Ovary (tissue), 7 donors: ENCODE measurements at regions not wholly inside any gene's neighbourhood (a gene's known extent, or its start where the extent isn't known, plus 50 kb on each side); places are given as distances from the start of the nearest gene placed in this dataset.

Experiments used
- DNase-seq, 5 donors: peaks; one replicate each; pipeline ENCODE4 v3.0.0-alpha.2; 2019 to 2020
- H3K27ac ChIP-seq, 2 donors: fragments of 200-600 bp; one replicate each; pipeline versions ENCODE4 v1.5.1 to v1.8.0; 2019 to 2022
- H3K27me3 ChIP-seq: fragments of 200-600 bp; one replicate; pipeline ENCODE4 v1.8.0; 2022
- H3K36me3 ChIP-seq: fragments of 200-600 bp; sonication (generic); one replicate; pipeline ENCODE4 v1.5.1; 2019
- H3K4me1 ChIP-seq: one replicate; pipeline ENCODE4 v1.8.1; 2013; ENCODE audit warnings: mild to moderate bottlenecking, moderate library complexity; ENCODE audit not compliant: insufficient read depth
- H3K4me3 ChIP-seq: fragments of 200-600 bp; sonication (generic); one replicate; pipeline ENCODE4 v1.5.1; 2017
- H3K9me3 ChIP-seq, 2 donors: fragments of 200-600 bp in 1 of 2; sonication (generic) in 1 of 2; one replicate each; pipeline versions ENCODE4 v1.5.1 to v1.8.1; 2013 to 2019; ENCODE audit warnings: mild to moderate bottlenecking in 1 of 2, moderate library complexity in 1 of 2
- CTCF ChIP-seq, 3 donors: fragments of 450-650 bp in 2 of 3; fragments of 200-600 bp in 1 of 3; IDR thresholded peaks; one replicate each; pipeline versions ENCODE4 v1.5.1 to v1.8.0; 2016 to 2022; ENCODE audit warnings: antibody characterized with exemption in 3 of 3, mild to moderate bottlenecking in 1 of 3
- EP300 ChIP-seq: sonication (generic); formaldehyde crosslinking; IDR thresholded peaks from one replicate; pipeline ENCODE4 v1.6.1; 2017; ENCODE audit warnings: antibody characterized with exemption
- POLR2A ChIP-seq: fragments of 450-650 bp; IDR thresholded peaks from one replicate; pipeline ENCODE4 v1.6.1; 2017; ENCODE audit warnings: antibody characterized with exemption, mild to moderate bottlenecking, moderate library complexity
- WGBS, 3 donors: extraction: QIAGEN DNeasy Blood & Tissue Kit in 1 of 3; methylation state at CpG; one replicate each; pipeline versions ENCODE4 v1.1.5 to v1.1.7; 2013 to 2017; 5-methylcytosine and 5-hydroxymethylcytosine counted together
- intact Hi-C, 4 donors: fragments of 100-400 bp; cut with DNase I; formaldehyde crosslinking; loops; one replicate each; pipeline versions ENCODE4 v1.11.0 to v1.15.1; 2022 to 2023
- donor health status: DM: no; HTN: no; CAD: no; lungs with moderate emphysema.
- donor health status: DM: no; HTN: no; CAD: no.
- donor health status: Bipolar disorder and iron deficiency.
- donor health status: DM: no; HTN: no; CAD: no.
- donor health status: DM: yes; HTN: yes; CAD: no.

- Histone ChIP-seq H3K36me3 (no peaks in the 10 kb centered on the region), H3K27me3 (no peaks in the 10 kb centered on the region), H3K27ac (no peak overlapping the region), H3K4me1 (no peaks in the 10 kb centered on the region), H3K4me3 (no peak overlapping the region), H3K9me3 (no peaks in the 10 kb centered on the region)
- 57 to 63% (median 60%) methylated on average over 4 of the region's 4 CpGs for WGBS, 3 donors
- TF ChIP-seq EP300 = no peak
- no peak for TF ChIP-seq CTCF (IDR thresholded peaks at IDR 0.05)
- no peak for TF ChIP-seq POLR2A
- DNase-seq = no peak
- intact Hi-C loops = no loop called here
Measured at GRCh38 chr5:124365361-124365801, 381.1 kb downstream of the ZNF608 start.

- H3K9me3 ChIP-seq = no peaks in the 10 kb centered on the region
- H3K27me3 ChIP-seq = no peaks in the 10 kb centered on the region
- H3K4me3 ChIP-seq = no peak overlapping the region
- TF ChIP-seq POLR2A = no peak
- TF ChIP-seq CTCF (IDR thresholded peaks at IDR 0.05) = no peak
- TF ChIP-seq EP300 = no peak
- H3K27ac ChIP-seq = no peak overlapping the region
- DNase-seq = no peak
- intact Hi-C loops = no loop called here
- 93 to 94% (median 94%) methylated on average over 1 of the region's 1 CpG for WGBS, 3 donors
- no peaks in the 10 kb centered on the region for H3K4me1 ChIP-seq
- H3K36me3 ChIP-seq = no peaks in the 10 kb centered on the region
Measured at GRCh38 chr5:124355928-124356327, 390.5 kb downstream of the ZNF608 start.

- H3K4me3 ChIP-seq = no peak overlapping the region
- no peaks in the 10 kb centered on the region for H3K27me3 ChIP-seq
- TF ChIP-seq POLR2A (no peak), CTCF (IDR thresholded peaks at IDR 0.05) (no peak), EP300 (no peak)
- no peaks in the 10 kb centered on the region for H3K9me3 ChIP-seq
- intact Hi-C loops = no loop called here
- H3K36me3 ChIP-seq = no peaks in the 10 kb centered on the region
- DNase-seq = no peak
- H3K4me1 ChIP-seq = no peaks in the 10 kb centered on the region
- no peak overlapping the region for H3K27ac ChIP-seq
- WGBS, 3 donors = 87 to 90% (median 89%) methylated on average over 5 of the region's 5 CpGs
Measured at GRCh38 chr5:124353016-124353415, 393.4 kb downstream of the ZNF608 start.

GRCh38 chr5:124352312-124352711 is 394.1 kb downstream of the ZNF608 start:
- Histone ChIP-seq H3K27me3 (no peaks in the 10 kb centered on the region), H3K9me3 (no peaks in the 10 kb centered on the region), H3K36me3 (no peaks in the 10 kb centered on the region), H3K4me3 (no peak overlapping the region), H3K4me1 (no peaks in the 10 kb centered on the region), H3K27ac (no peak overlapping the region)
- intact Hi-C loops = no loop called here
- DNase-seq = no peak
- TF ChIP-seq EP300 (no peak), POLR2A (no peak), CTCF (IDR thresholded peaks at IDR 0.05) (no peak)
- WGBS, 3 donors = 85 to 92% (median 92%) methylated on average over 4 of the region's 4 CpGs

GRCh38 chr5:124349931-124350330 is 396.5 kb downstream of the ZNF608 start:
- intact Hi-C loops = no loop called here
- no peaks in the 10 kb centered on the region for H3K4me1 ChIP-seq
- no peak for DNase-seq
- H3K36me3 ChIP-seq = no peaks in the 10 kb centered on the region
- WGBS, 3 donors = 94 to 97% (median 95%) methylated on average over 4 of the region's 4 CpGs
- no peak overlapping the region for H3K4me3 ChIP-seq
- TF ChIP-seq EP300 = no peak
- TF ChIP-seq POLR2A = no peak
- TF ChIP-seq CTCF (IDR thresholded peaks at IDR 0.05) = no peak
- no peaks in the 10 kb centered on the region for H3K27me3 ChIP-seq
- no peaks in the 10 kb centered on the region for H3K9me3 ChIP-seq
- no peak overlapping the region for H3K27ac ChIP-seq
